Lower leg skin (tissue), 3 donors: ENCODE measurements at regions not wholly inside any gene's neighbourhood (a gene's known extent, or its start where the extent isn't known, plus 50 kb on each side); places are given as distances from the start of the nearest gene placed in this dataset.

Experiments
- CTCF ChIP-seq, 3 donors: fragments of 450-650 bp; IDR thresholded peaks; one replicate each; pipeline ENCODE4 v1.5.1; 2016; ENCODE audit warnings: antibody characterized with exemption in 3 of 3, mild to moderate bottlenecking in 3 of 3, moderate library complexity in 2 of 3
- POLR2A ChIP-seq, 2 donors: fragments of 450-650 bp; IDR thresholded peaks; one replicate each; pipeline ENCODE4 v1.6.1; 2016 to 2017; ENCODE audit warnings: antibody characterized with exemption in 2 of 2, mild to moderate bottlenecking in 1 of 2, moderate library complexity in 1 of 2

- TF ChIP-seq POLR2A (IDR thresholded peaks at IDR 0.05) (no peak), CTCF (IDR thresholded peaks at IDR 0.05) (no peak)
Observed at GRCh38 chr5:99315413-99316183, 386.8 kb upstream of the CHD1 start.
